Karpas-422 (cell line): ENCODE measurements at regions not wholly inside any gene's neighbourhood (a gene's known extent, or its start where the extent isn't known, plus 50 kb on each side); places are given as distances from the start of the nearest gene placed in this dataset.

Experiments
- DNase-seq: peaks from one replicate; pipeline ENCODE4 v3.0.0-alpha.2; 2015
- H2AFZ ChIP-seq: fragments of 200-600 bp; sonication (generic); 2 replicates; pipeline ENCODE4 v1.6.1; 2014; ENCODE audit warnings: antibody characterized with exemption, low read length, mixed read lengths
- H3K27ac ChIP-seq: fragments of 200-600 bp; sonication (generic); 2 replicates; pipeline ENCODE4 v1.5.1; 2014; ENCODE audit warnings: mild to moderate bottlenecking, low read length, moderate library complexity
- H3K27me3 ChIP-seq: fragments of 200-600 bp; sonication (generic); 2 replicates; pipeline ENCODE4 v1.6.1; 2014; ENCODE audit warnings: low read length, mixed read lengths
- H3K36me3 ChIP-seq: fragments of 200-600 bp; sonication (generic); 2 replicates; pipeline ENCODE4 v1.6.1; 2014; ENCODE audit warnings: low read length, mixed read lengths; ENCODE audit not compliant: insufficient read depth
- H3K4me1 ChIP-seq: fragments of 200-600 bp; sonication (generic); 2 replicates; pipeline ENCODE4 v1.6.1; 2014; ENCODE audit warnings: mild to moderate bottlenecking, low read length, mixed read lengths
- H3K4me2 ChIP-seq: fragments of 200-600 bp; sonication (generic); 2 replicates; pipeline ENCODE4 v1.6.1; 2014; ENCODE audit warnings: low read length, low read depth, mild to moderate bottlenecking; ENCODE audit not compliant: poor library complexity, severe bottlenecking
- H3K4me3 ChIP-seq: fragments of 200-600 bp; sonication (generic); 2 replicates; pipeline ENCODE4 v1.5.1; 2014; ENCODE audit warnings: mild to moderate bottlenecking, antibody characterized with exemption, low read length, mixed read lengths
- H3K79me2 ChIP-seq: fragments of 200-600 bp; sonication (generic); 2 replicates; pipeline ENCODE4 v1.6.1; 2014; ENCODE audit warnings: mild to moderate bottlenecking, low read length, mixed read lengths
- H3K9ac ChIP-seq: fragments of 200-600 bp; sonication (generic); 2 replicates; pipeline ENCODE4 v1.6.0; 2014; ENCODE audit warnings: low read length
- H3K9me2 ChIP-seq: fragments of 200-600 bp; sonication (generic), shearing (Covaris generic); replicated peaks from 2 replicates; pipeline ENCODE4 v1.6.0; 2014; ENCODE audit warnings: mild to moderate bottlenecking, low read length, moderate library complexity; ENCODE audit not compliant: insufficient read depth
- H3K9me3 ChIP-seq: fragments of 300-700, 200-600 bp; sonication (generic); 2 replicates; pipeline ENCODE4 v1.6.1; 2014; ENCODE audit warnings: low read length, mixed read lengths
- H4K20me1 ChIP-seq: fragments of 200-600 bp; sonication (generic); 2 replicates; pipeline ENCODE4 v1.6.1; 2014; ENCODE audit warnings: mild to moderate bottlenecking, antibody characterized with exemption, low read length, low read depth; ENCODE audit not compliant: insufficient read depth

DNA sequence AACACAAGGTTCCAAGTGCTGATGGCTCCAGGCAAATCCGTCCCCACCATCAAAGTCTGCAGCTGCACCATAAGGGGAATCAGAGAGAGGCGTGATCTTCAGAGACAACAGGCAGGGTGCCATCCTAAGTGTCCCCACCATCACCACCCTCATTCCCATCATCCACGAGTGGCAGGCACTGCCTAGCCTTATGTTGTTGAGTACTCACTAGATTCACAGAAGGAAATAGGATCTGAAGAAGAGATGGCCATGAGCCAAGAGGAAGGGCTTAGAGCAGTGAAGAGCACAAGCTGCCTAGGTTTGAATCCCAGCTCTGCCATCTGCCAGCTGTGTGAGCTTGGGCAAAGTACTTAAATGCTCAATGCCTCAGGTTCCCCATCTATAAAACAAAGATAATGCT, 207.3 kb upstream of the CSF3R start:
- no peaks in the 10 kb centered on the region for H3K27me3 ChIP-seq
- no peaks in the 10 kb centered on the region for H4K20me1 ChIP-seq
- H3K27ac ChIP-seq: no peak overlapping the region
- no peaks in the 10 kb centered on the region for H3K79me2 ChIP-seq
- H3K4me3 ChIP-seq: no peak overlapping the region
- peaks cover 10% of the 10 kb centered on the region for H3K4me1 ChIP-seq
- H3K9ac ChIP-seq: no peak overlapping the region
- no peak overlapping the region for H3K4me2 ChIP-seq
- no peaks in the 10 kb centered on the region for H3K36me3 ChIP-seq
- no peak overlapping the region for H2AFZ ChIP-seq
- H3K9me3 ChIP-seq: no peaks in the 10 kb centered on the region
- DNase-seq: no peak
- no peaks in the 10 kb centered on the region for H3K9me2 ChIP-seq

DNA sequence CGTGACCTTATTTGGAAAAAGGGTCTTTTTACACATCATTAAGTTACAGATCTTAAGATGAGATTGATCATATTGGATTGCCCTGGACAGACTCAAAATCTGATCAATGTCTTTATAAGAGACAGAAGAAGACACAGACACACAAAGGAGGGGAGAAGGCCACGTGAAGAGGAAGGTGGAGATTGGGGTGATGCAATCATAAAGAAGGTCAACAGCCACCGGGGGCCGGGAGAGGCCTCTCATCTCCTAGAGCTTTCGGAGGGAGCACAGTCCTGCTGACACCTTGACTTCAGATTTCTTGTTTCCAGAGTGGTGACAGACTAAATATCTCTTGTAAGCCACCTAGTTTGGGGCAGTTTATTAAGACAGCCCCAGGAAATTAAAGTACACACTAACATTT, 204.6 kb upstream of the CSF3R start:
- H3K27me3 ChIP-seq: no peaks in the 10 kb centered on the region
- no peak overlapping the region for H3K9ac ChIP-seq
- H3K9me3 ChIP-seq: no peaks in the 10 kb centered on the region
- no peak overlapping the region for H2AFZ ChIP-seq
- H3K4me3 ChIP-seq: no peak overlapping the region
- DNase-seq: no peak
- H3K4me2 ChIP-seq: no peak overlapping the region
- H3K79me2 ChIP-seq: no peaks in the 10 kb centered on the region
- H3K4me1 ChIP-seq: peaks cover 3% of the 10 kb centered on the region
- H3K9me2 ChIP-seq: no peaks in the 10 kb centered on the region
- no peaks in the 10 kb centered on the region for H4K20me1 ChIP-seq
- no peaks in the 10 kb centered on the region for H3K36me3 ChIP-seq
- no peak overlapping the region for H3K27ac ChIP-seq

DNA sequence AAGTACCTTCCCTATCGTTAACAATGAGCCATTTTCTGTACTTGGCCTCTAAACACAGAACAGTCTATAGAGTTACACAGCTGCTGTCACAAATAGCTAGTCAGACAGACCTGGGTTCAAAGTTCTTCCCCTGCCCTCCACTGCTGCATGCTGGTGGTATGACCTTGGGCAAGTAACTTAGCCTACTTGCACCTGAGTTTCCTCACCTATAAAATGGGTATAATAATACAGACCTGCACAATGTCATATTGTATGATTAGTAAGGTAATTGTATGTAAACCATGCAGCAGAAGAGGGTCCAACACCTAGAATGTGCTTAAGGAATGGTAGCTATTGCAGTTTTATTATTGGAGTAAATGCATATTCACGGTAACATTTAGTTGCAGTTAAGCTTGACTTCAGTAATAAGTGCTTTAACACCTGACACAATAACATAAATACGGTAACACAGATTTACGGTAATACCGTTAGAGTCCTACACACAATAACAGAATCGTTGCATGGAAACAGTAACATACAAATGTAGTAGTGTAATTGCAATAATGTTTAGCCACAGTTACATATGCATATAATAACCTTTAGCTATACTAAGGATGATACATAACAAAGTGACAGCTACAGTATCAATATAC, 193.3 kb upstream of the CSF3R start:
- H2AFZ ChIP-seq: no peak overlapping the region
- H3K4me2 ChIP-seq: no peak overlapping the region
- no peaks in the 10 kb centered on the region for H3K36me3 ChIP-seq
- no peaks in the 10 kb centered on the region for H3K27me3 ChIP-seq
- H3K4me3 ChIP-seq: no peak overlapping the region
- no peak overlapping the region for H3K27ac ChIP-seq
- DNase-seq: no peak
- H4K20me1 ChIP-seq: no peaks in the 10 kb centered on the region
- no peaks in the 10 kb centered on the region for H3K9me2 ChIP-seq
- H3K9me3 ChIP-seq: no peaks in the 10 kb centered on the region
- H3K79me2 ChIP-seq: no peaks in the 10 kb centered on the region
- H3K9ac ChIP-seq: no peak overlapping the region
- peaks cover 3% of the 10 kb centered on the region; the same call in 1 of the 2 replicates for H3K4me1 ChIP-seq

DNA sequence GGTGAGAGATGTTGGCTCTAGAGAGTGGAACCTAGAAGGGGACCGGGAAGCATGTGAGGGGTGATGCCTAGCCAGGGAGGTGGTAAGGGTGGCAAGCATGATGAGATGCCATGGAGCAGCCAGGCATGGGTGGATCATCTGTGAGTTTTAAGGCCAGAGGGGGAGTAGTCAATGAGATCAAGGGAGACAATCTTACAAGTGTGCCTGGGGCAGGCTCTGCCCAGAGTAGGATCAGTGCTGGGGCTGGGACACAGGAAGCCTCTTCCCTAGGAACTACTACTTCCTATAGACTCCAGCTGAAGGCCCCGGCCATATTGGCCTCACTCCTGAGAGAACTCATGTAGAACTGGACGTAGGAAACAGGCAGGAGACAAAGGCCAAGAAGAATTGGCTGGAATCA, 192.4 kb upstream of the CSF3R start:
- H3K27ac ChIP-seq: no peak overlapping the region
- no peaks in the 10 kb centered on the region for H3K79me2 ChIP-seq
- H2AFZ ChIP-seq: no peak overlapping the region
- H3K4me3 ChIP-seq: no peak overlapping the region
- no peaks in the 10 kb centered on the region for H3K36me3 ChIP-seq
- no peaks in the 10 kb centered on the region for H3K9me2 ChIP-seq
- peaks cover 3% of the 10 kb centered on the region; the same call in 1 of the 2 replicates for H3K4me1 ChIP-seq
- no peak overlapping the region for H3K4me2 ChIP-seq
- no peak overlapping the region for H3K9ac ChIP-seq
- H4K20me1 ChIP-seq: no peaks in the 10 kb centered on the region
- 0 out of 2 replicates have a peak, but pooled peaks cover 3% of the 10 kb centered on the region for H3K27me3 ChIP-seq
- no peaks in the 10 kb centered on the region for H3K9me3 ChIP-seq
- DNase-seq: no peak

DNA sequence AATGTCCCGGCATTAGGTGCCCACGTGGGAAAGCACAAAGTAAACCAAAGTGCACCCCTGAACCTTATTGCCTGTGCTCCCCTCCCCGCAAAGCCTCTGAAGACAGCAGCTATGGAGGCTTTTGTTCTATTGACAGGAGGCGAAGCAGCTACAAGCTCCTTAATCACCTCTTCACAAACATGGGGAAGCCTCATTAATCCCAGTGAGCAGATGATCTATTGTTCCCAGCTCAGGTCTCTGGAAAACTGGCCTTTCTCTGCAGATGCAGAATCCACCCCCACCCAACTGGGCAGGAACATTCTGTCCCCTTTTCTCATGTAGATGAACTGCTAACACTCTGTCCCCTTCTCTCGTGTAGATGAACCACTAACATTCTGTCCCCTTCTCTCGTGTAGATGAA, 190.5 kb upstream of the CSF3R start:
- DNase-seq: no peak
- Histone ChIP-seq H3K4me2 (no peak overlapping the region), H3K79me2 (no peaks in the 10 kb centered on the region), H3K9me2 (no peaks in the 10 kb centered on the region), H3K27me3 (0 out of 2 replicates have a peak, but pooled peaks cover 3% of the 10 kb centered on the region), H3K9ac (no peak overlapping the region), H4K20me1 (no peaks in the 10 kb centered on the region), H3K27ac (no peak overlapping the region), H3K4me3 (no peak overlapping the region), H3K36me3 (no peaks in the 10 kb centered on the region), H3K4me1 (peaks cover 3% of the 10 kb centered on the region; the same call in 1 of the 2 replicates), H3K9me3 (no peaks in the 10 kb centered on the region), H2AFZ (no peak overlapping the region)

DNA sequence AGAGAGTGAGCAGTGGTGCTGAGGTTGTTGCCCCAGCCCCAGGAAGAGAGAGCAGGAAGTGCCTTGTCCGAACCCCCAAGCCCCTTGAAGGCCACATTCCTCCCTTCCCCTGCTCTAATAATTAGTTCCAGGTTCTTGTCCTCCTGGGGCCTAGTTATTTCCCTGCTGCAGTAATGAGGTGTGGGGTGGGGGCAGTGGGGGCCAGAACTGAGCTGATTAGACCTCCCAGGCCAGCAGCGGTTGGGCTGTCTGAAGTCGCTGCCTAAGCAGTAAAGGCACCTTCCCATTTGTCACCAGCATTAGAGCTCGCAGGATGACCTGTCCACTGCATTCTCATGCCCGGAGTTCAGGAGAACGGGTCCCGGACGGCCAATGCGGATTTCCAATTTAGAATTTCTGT, 186.5 kb upstream of the CSF3R start:
- Histone ChIP-seq H3K9me3 (no peaks in the 10 kb centered on the region), H3K9me2 (no peaks in the 10 kb centered on the region), H2AFZ (no peak overlapping the region), H4K20me1 (no peaks in the 10 kb centered on the region), H3K79me2 (no peaks in the 10 kb centered on the region), H3K9ac (no peak overlapping the region), H3K4me2 (no peak overlapping the region), H3K36me3 (no peaks in the 10 kb centered on the region), H3K4me3 (no peak overlapping the region), H3K4me1 (peaks cover 29% of the 10 kb centered on the region), H3K27ac (no peak overlapping the region), H3K27me3 (0 out of 2 replicates have a peak, but pooled peaks cover 3% of the 10 kb centered on the region)
- no peak for DNase-seq

DNA sequence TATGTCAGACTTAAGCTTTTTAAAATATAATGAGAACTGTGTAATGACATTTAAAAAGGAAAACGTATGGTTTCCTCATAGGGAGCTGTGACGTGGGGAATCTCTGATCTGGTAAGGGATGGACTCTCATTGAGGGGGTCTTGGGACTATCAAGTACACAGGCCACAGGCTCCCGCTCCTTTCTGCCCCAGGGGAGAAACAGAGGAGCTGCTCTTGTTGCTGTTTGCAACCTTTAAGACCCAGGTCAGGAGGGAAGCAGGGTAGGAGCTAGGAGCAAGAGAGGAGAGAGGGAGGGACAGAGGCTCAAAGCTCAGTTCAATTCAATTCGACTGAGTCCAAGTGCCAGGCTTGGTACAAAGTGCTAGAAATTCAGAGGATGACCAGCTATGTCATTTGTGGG, 185.1 kb upstream of the CSF3R start:
- Histone ChIP-seq H3K9me3 (no peaks in the 10 kb centered on the region), H3K9ac (0 out of 2 replicates have a peak overlapping the region, but pooled peaks have one; percentile 18), H4K20me1 (no peaks in the 10 kb centered on the region), H3K4me2 (no peak overlapping the region), H3K36me3 (no peaks in the 10 kb centered on the region), H3K4me1 (peaks cover 32% of the 10 kb centered on the region), H3K79me2 (no peaks in the 10 kb centered on the region), H3K4me3 (no peak overlapping the region), H3K27ac (peak overlapping the region; percentile 66), H3K9me2 (no peaks in the 10 kb centered on the region), H2AFZ (no peak overlapping the region), H3K27me3 (0 out of 2 replicates have a peak, but pooled peaks cover 3% of the 10 kb centered on the region)
- no peak for DNase-seq

DNA sequence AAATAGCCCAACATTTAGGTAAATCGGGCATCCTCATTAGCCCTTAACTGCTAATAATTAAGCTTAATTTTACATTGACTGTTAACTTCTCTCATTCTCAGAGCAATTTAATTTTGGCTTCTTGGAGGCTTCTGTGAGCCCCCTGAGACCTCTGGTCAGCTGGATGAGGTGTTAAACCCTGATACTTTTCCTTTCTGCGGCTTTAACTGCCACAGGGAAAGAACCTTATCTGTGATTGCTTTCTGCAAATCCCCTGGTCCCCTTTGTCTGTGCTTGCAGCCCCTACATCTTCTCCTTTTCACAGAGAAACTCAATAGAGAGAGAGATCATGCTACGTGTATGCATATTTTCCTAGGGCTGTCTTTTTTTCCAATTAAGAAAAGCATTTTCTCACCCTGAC, 184.5 kb upstream of the CSF3R start:
- H3K9me3 ChIP-seq: no peaks in the 10 kb centered on the region
- H3K79me2 ChIP-seq: no peaks in the 10 kb centered on the region
- H3K27me3 ChIP-seq: 0 out of 2 replicates have a peak, but pooled peaks cover 3% of the 10 kb centered on the region
- H3K4me3 ChIP-seq: no peak overlapping the region
- peak; percentile 50 for DNase-seq
- H3K4me1 ChIP-seq: peaks cover 32% of the 10 kb centered on the region
- H2AFZ ChIP-seq: no peak overlapping the region
- no peaks in the 10 kb centered on the region for H3K36me3 ChIP-seq
- no peak overlapping the region for H3K4me2 ChIP-seq
- peak overlapping the region; percentile 66 for H3K27ac ChIP-seq
- H4K20me1 ChIP-seq: no peaks in the 10 kb centered on the region
- H3K9me2 ChIP-seq: no peaks in the 10 kb centered on the region
- peak overlapping the region; percentile 18; the same call in 1 of the 2 replicates for H3K9ac ChIP-seq
